Endothelial cell of umbilical vein (primary cell): ENCODE measurements at regions not wholly inside any gene's neighbourhood (a gene's known extent, or its start where the extent isn't known, plus 50 kb on each side); places are given as distances from the start of the nearest gene placed in this dataset.

Source experiments
- BruUV-seq: library from RNA; stranded (reverse); fragments of 400-500 nt; replicated peaks from 2 replicates; lab custom pipeline; 2021; lab: Mats Ljungman, UMichigan
- CTCF ChIA-PET: fragments of 300-600, 350-600 bp; sonication (Branson Sonifier 250); formaldehyde crosslinking; loops from one replicate; lab custom pipeline; 2021; ENCODE audit warnings: antibody characterized with exemption, inconsistent platforms; lab: Charles Lee
- POLR2A ChIA-PET: fragments of 300-600, 350-600 bp; sonication (Branson Sonifier 250); formaldehyde crosslinking; loops from one replicate; lab custom pipeline; 2021; ENCODE audit warnings: antibody characterized with exemption, inconsistent platforms; lab: Charles Lee
- DNase-seq: peaks from one replicate; pipeline ENCODE4 v3.0.0-alpha.2; 2011; ENCODE audit warnings: low read depth, low spot score
- FAIRE-seq: peaks from 2 replicates; lab custom pipeline; 2011; peaks lifted over from hg19 to GRCh38; lab: Jason Lieb, UNC
- H2AFZ ChIP-seq: 2 replicates; pipeline ENCODE4 v1.6.0; 2012; ENCODE audit warnings: low read depth, low read length, control low read depth, inconsistent platforms
- H3K27ac ChIP-seq: 2 replicates; pipeline ENCODE4 v1.5.1; 2011; ENCODE audit warnings: low read depth, mild to moderate bottlenecking, control low read depth, low read length, moderate library complexity; ENCODE audit not compliant: insufficient read depth
- H3K27me3 ChIP-seq, 2 experiments: 2 replicates each; pipeline versions ENCODE4 v1.6.0 to v1.6.1; 2011; ENCODE audit warnings: low read length in 2 of 2, mixed read lengths in 1 of 2; ENCODE audit not compliant: control insufficient read depth in 2 of 2, insufficient read depth in 2 of 2
- H3K36me3 ChIP-seq, 2 experiments: 2 replicates in 1 of 2; 3 replicates in 1 of 2; pipeline ENCODE4 v1.5.1; 2011; ENCODE audit warnings: low read length in 2 of 2, mild to moderate bottlenecking in 1 of 2, moderate library complexity in 1 of 2; ENCODE audit not compliant: control insufficient read depth in 2 of 2, insufficient read depth in 2 of 2; ENCODE audit errors: extremely low read depth in 1 of 2
- H3K4me1 ChIP-seq: 3 replicates; pipeline ENCODE4 v1.5.1; 2011; ENCODE audit warnings: mild to moderate bottlenecking, low read length; ENCODE audit not compliant: control insufficient read depth, insufficient read depth; ENCODE audit errors: extremely low read depth
- H3K4me2 ChIP-seq: 2 replicates; pipeline ENCODE4 v1.6.1; 2011; ENCODE audit warnings: low read length, control low read depth, mixed read lengths; ENCODE audit not compliant: insufficient read depth
- H3K4me3 ChIP-seq, 3 experiments: fragments of 200-600 bp in 1 of 3; sonication (generic), shearing (Covaris generic) in 1 of 3; replicated peaks in 1 of 3; 2 replicates each; pipeline ENCODE4 v1.5.1; 2011 to 2016; ENCODE audit warnings: control low read depth in 3 of 3, low read length in 3 of 3, mild to moderate bottlenecking in 2 of 3, inconsistent platforms in 1 of 3, low read depth in 1 of 3, moderate library complexity in 1 of 3; ENCODE audit not compliant: insufficient read depth in 1 of 3
- H3K79me2 ChIP-seq: 2 replicates; pipeline ENCODE4 v1.6.0; 2012; ENCODE audit warnings: low read length, inconsistent platforms; ENCODE audit not compliant: control insufficient read depth, insufficient read depth
- H3K9ac ChIP-seq: replicated peaks from 2 replicates; pipeline ENCODE3; 2011; ENCODE audit warnings: low read length, control low read depth; ENCODE audit not compliant: insufficient read depth; ENCODE audit errors: extremely low read depth
- H3K9me1 ChIP-seq: replicated peaks from 3 replicates; pipeline ENCODE4 v1.6.0; 2011; ENCODE audit warnings: mild to moderate bottlenecking, low read length; ENCODE audit not compliant: control insufficient read depth, insufficient read depth; ENCODE audit errors: extremely low read depth
- H3K9me3 ChIP-seq: replicated peaks from 2 replicates; pipeline ENCODE4 v1.5.1; 2012; ENCODE audit warnings: low read length, inconsistent platforms; ENCODE audit not compliant: control insufficient read depth, insufficient read depth
- H4K20me1 ChIP-seq: replicated peaks from 2 replicates; pipeline ENCODE3; 2011; ENCODE audit warnings: mild to moderate bottlenecking, low read length; ENCODE audit not compliant: control insufficient read depth, insufficient read depth; ENCODE audit errors: extremely low read depth
- CTCF ChIP-seq, 2 donors: IDR thresholded peaks; 1 replicate in 1 of 2; 2 replicates in 1 of 2; pipeline ENCODE4 v1.5.1; 2011; ENCODE audit warnings: low read length in 2 of 2, mild to moderate bottlenecking in 2 of 2, moderate library complexity in 2 of 2, control low read depth in 1 of 2, inconsistent platforms in 1 of 2, low read depth in 1 of 2; ENCODE audit not compliant: insufficient read depth in 1 of 2; ENCODE audit errors: extremely low read depth in 1 of 2
- EZH2 ChIP-seq: IDR thresholded peaks from 2 replicates; pipeline ENCODE4 v1.6.1; 2012; ENCODE audit warnings: borderline replicate concordance, low read depth, mild to moderate bottlenecking, moderate library complexity, low read length, inconsistent platforms; ENCODE audit not compliant: severe bottlenecking
- GATA2 ChIP-seq: IDR thresholded peaks from 2 replicates; pipeline ENCODE4 v1.7.0; 2011; ENCODE audit warnings: low read depth, mild to moderate bottlenecking, moderate library complexity, mixed read lengths, low read length; ENCODE audit not compliant: insufficient read length, insufficient read depth
- JUN ChIP-seq: IDR thresholded peaks from 2 replicates; pipeline ENCODE4 v1.6.1; 2011; ENCODE audit warnings: borderline replicate concordance, low read depth; ENCODE audit not compliant: insufficient read length, insufficient read depth
- MYC ChIP-seq: IDR thresholded peaks from one replicate; pipeline ENCODE4 v1.6.1; 2011; ENCODE audit warnings: mild to moderate bottlenecking, low read depth, low read length
- POLR2A ChIP-seq: IDR thresholded peaks from 2 replicates; pipeline ENCODE4 v1.6.1; 2012; ENCODE audit warnings: low read depth, mild to moderate bottlenecking, control low read depth, low read length
- dilution Hi-C: fragments of 300-500 bp; cut with MboI; formaldehyde crosslinking; loops from one replicate; pipeline ENCODE4 v1.15.0; 2019; ENCODE audit warnings: low sequenced_read_pairs; ENCODE audit not compliant: extremely low pct_ligation_motif_present
- intact Hi-C: fragments of 100-400 bp; cut with micrococcal nuclease; formaldehyde crosslinking; loops from one replicate; pipeline ENCODE4 v1.10.0; 2022

- dilution Hi-C loops (no loop called here), intact Hi-C loops (loop anchor here (1.0 to 5.0 kb wide), 2 partner anchors 206 to 208 kb away; no protein-coding TSS in a partner anchor)
- Histone ChIP-seq H4K20me1 (no peaks in the 10 kb centered on the region), H3K9ac (no peak overlapping the region), H3K4me2 (no peak overlapping the region), H3K9me1 (no peaks in the 10 kb centered on the region), H3K4me1 (peaks cover 41% of the 10 kb centered on the region), H3K36me3 (no peaks in the 10 kb centered on the region), H3K9me3 (no peaks in the 10 kb centered on the region), H3K27ac (no peak overlapping the region), H3K4me3 (no peak overlapping the region), H3K27me3 (no peaks in the 10 kb centered on the region), H2AFZ (no peak overlapping the region), H3K79me2 (peaks cover 34% of the 10 kb centered on the region)
- DNase-seq (peak; percentile 12), FAIRE-seq (no peak)
- TF ChIP-seq MYC (no peak), GATA2 (no peak), CTCF (IDR thresholded peaks at IDR 0.05; ENCODE audit: extremely low read depth in 1 of 2, insufficient read depth in 1 of 2, low read depth in 1 of 2, low read length in 2 of 2) (peak in 1 of 2 donors; percentile 37), EZH2 (no peak)
- POLR2A ChIA-PET, result no interaction called here
- BruUV-seq, result no TSS peak
- CTCF ChIA-PET, result interaction anchor here (0.8 to 1.0 kb wide), 2 partner anchors 20 to 207 kb away, joined by 3 to 5 read pairs; no protein-coding TSS in a partner anchor
Measured at GRCh38 chr1:98260839-98261238, 340.0 kb upstream of the DPYD start.

- Histone ChIP-seq H2AFZ (no peak overlapping the region), H3K9me3 (no peaks in the 10 kb centered on the region)
Measured at GRCh38 chr1:98260412-98260811, 339.6 kb upstream of the DPYD start.

More at GRCh38 chr1:98260412-98260811, 339.6 kb upstream of the DPYD start:
- POLR2A ChIA-PET, result no interaction called here
- Histone ChIP-seq H3K36me3 (no peaks in the 10 kb centered on the region), H4K20me1 (no peaks in the 10 kb centered on the region), H3K4me2 (no peak overlapping the region), H3K4me3 (no peak overlapping the region), H3K9ac (no peak overlapping the region), H3K27me3 (no peaks in the 10 kb centered on the region), H3K4me1 (peaks cover 38% of the 10 kb centered on the region), H3K9me1 (no peaks in the 10 kb centered on the region), H3K79me2 (peaks cover 34% of the 10 kb centered on the region), H3K27ac (no peak overlapping the region)
- intact Hi-C loops, result loop anchor here (5.0 kb wide), 1 partner anchor 207 kb away; no protein-coding TSS in a partner anchor
- CTCF ChIA-PET, result interaction anchor here (1.0 to 1.9 kb wide), 2 partner anchors 206 to 208 kb away, joined by 5 to 7 read pairs; no protein-coding TSS in a partner anchor
- TF ChIP-seq POLR2A (no peak), JUN (no peak)
- no peak for FAIRE-seq
- dilution Hi-C loops, result no loop called here
- DNase-seq, result no peak
- BruUV-seq, result no TSS peak
